HG03097 (cell line): ENCODE measurements at regions not wholly inside any gene's neighbourhood (a gene's known extent, or its start where the extent isn't known, plus 50 kb on each side); places are given as distances from the start of the nearest gene placed in this dataset.
"Not testable (repeated sequence)": the region's sequence is repeated elsewhere in the genome, so short reads cannot be mapped to it uniquely, and the experiment has no call there.

Experiments used
- ATAC-seq: cut with Tn5 transposase; IDR thresholded peaks from one replicate; pipeline ENCODE4 v1.9.1; 2021; ENCODE audit not compliant: unreplicated experiment, low FRiP score

GRCh38 chr2:140178234-140178633 lies 1398.0 kb upstream of the NXPH2 start:
- no peak for ATAC-seq

DNA sequence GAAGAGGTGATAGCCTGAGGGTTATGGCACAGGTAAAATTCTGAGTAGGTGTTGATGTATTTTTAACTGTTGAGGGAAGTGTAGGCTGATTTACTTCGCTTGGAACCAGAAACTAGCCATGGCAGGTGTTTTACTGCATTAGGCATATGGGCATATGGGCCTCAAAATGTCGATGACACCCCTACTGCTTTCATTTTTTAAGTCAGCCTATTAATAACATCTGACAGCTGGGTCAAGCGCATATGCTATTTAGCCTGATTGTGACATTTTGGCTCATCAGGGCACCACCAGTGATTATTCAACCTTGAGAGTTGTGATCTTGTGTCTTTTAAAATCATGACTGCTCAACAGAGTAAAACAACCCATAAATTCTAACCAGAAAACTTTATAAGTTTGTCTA lies 1396.9 kb upstream of the NXPH2 start:
- ATAC-seq, result no peak

GRCh38 chr2:140173790-140174189 lies 1393.6 kb upstream of the NXPH2 start:
- ATAC-seq, result no peak

DNA sequence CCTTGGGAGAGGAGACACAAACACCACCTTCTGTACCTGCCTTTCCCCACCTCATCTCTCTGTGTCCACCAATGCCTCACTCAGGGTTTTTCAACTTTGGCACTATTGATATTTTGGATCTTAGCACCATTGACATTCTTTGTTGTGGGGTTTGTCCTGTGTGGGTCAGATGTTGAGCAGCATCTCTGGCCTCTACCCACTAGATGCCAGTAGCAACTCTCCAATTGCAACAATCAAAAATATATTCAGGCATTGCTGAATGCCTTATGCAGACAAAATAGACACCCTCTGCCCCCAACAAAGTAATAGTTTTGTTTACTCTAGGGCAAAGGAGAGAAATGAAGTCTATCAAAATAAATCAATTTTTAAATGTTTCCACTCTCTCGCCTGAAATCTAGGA lies 1384.3 kb upstream of the NXPH2 start:
- no peak for ATAC-seq

- ATAC-seq, result no peak
Observed at GRCh38 chr2:140158259-140158658, 1378.1 kb upstream of the NXPH2 start.

DNA sequence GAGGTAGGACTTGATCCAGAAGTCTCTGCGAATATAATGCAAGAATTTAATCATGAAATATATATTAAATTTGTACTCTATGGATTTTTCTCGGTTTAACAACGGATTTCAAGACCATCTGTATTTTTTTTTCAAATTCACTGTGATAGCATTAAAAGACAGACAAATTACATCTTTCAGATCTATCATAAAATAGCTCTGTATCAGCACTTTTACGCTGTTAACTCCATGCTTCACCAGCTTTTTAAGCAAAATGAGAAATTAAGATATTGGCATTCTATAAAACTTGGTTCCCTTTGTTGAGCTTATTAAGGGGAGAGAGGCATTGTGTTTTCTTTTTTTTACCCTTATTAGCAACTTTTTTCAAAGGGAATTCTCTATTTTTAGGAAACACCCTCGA lies 1377.6 kb upstream of the NXPH2 start:
- no peak for ATAC-seq

DNA sequence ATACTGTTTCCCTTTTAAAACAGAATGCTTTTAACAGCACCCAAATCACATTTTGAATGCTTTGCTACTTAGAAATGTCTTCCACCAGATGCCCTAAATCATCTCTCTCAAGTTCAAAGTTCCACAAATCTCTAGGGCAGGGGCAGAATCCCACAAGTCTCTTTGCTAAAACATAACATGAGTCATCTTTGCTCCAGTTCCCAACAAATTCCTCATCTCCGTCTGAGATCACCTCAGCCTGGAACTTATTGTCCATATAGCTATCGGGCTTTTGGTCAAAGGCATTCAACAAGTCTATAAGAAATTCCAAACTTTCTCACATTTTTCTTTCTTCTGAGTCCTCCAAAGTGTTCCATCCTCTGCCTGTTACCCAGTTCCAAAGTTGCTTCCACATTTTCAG lies 1374.5 kb upstream of the NXPH2 start:
- ATAC-seq, result no peak

DNA sequence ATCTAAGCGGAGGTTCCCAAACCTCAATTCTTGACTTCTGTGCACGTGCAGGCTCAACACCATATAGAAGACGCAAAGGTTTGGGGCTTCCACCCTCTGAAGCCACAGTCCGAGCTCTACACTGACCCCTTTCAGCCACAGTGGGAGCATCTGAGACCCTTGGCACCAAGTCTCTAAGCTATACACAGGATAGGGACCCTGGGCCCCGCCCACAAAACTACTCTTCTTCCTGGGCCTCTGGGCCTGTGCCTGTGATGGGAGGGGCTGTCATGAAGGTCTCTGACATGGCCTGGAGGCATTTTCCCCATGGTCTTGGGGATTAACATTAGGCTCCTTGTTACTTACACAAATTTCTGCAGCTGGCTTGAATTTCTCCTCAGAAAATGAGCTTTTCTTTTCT lies 1374.1 kb upstream of the NXPH2 start:
- ATAC-seq, result no peak

DNA sequence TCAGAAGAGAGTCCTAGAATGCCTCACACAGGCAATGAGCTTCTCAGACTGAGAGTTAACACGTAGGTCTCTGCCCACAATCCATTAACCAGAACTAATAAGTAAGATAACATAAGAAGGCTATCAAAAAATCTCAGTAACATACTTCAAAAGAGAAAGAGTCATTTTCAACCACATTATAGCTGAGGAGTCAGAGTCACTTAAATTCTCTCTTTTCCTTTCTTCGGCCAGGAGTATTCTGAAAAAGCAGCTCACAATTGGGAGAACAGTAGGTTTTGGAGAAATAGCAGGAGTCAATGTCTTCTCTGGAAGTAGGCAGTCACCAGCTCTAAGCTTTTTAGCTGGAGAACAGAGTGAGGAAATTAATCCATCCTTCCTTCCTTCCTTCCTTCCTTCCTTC lies 1364.4 kb upstream of the NXPH2 start:
- no peak for ATAC-seq

DNA sequence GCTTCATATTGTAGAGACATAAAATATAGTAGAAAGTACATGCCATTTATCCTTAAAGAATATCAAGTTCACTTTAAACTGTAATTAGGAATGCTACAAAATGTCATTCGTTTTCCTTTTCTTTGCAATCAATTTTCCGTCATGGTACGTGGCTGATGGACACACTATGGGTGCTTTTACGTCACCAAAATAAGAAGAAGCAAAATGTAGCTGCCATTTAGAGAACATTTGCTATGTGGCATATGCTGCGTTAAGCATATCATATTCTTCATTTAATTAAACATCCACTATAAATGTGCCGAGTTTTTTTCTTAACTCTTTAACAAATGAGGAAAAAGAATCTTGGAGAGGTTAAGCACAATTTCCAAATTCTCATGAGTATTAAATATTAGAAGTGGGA lies 1358.5 kb upstream of the NXPH2 start:
- no peak for ATAC-seq

- ATAC-seq, result no peak
Observed at GRCh38 chr2:140136861-140137260, 1356.7 kb upstream of the NXPH2 start.

GRCh38 chr2:140136366-140136765 lies 1356.2 kb upstream of the NXPH2 start:
- ATAC-seq, result no peak

GRCh38 chr2:140128909-140129308 lies 1348.7 kb upstream of the NXPH2 start:
- ATAC-seq, result no peak

GRCh38 chr2:140122001-140122400 lies 1341.8 kb upstream of the NXPH2 start:
- no peak for ATAC-seq

- ATAC-seq, result no peak
Observed at GRCh38 chr2:140117386-140117785, 1337.2 kb upstream of the NXPH2 start.

GRCh38 chr2:140108706-140109475 lies 1328.7 kb upstream of the NXPH2 start:
- no peak for ATAC-seq

- ATAC-seq, result no peak
Observed at GRCh38 chr2:140091926-140092325, 1311.7 kb upstream of the NXPH2 start.

DNA sequence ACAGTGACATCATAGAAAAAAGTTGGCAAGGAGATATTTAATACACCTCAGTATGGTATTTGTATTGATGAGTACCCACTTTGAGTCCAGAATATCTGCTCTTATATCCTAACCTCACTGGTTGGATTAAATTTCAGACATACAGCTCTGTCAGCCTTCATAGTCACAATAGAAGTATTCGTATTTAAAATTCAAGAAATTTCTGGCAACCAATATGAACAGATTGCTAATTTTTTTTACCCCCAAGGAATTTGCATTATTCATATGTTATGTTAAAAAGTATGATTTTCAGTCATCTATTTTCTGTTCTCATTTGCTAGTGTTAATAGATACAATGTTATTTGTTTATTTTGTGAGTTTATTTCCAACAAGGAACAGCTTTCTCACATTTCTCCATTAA lies 1306.8 kb upstream of the NXPH2 start:
- ATAC-seq, result no peak

DNA sequence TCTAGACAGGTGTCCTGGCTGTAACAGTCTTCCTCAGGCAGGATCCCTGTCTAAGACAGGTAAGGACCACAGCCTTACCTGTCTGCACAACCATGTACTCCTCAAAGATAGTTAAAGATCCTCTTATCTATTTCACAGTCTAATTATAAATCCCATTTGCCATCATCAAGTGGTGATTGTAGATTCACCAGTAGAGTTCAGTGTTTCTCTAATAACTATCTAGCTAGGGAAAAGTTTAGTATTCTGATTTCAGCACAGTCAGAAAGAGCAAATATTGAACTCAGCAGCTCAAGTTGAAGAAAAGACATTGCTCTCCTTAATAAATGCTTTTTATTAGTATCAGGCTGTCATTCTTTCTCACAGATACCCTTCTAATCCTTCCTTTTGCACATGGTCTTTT lies 1305.5 kb upstream of the NXPH2 start:
- no peak for ATAC-seq

DNA sequence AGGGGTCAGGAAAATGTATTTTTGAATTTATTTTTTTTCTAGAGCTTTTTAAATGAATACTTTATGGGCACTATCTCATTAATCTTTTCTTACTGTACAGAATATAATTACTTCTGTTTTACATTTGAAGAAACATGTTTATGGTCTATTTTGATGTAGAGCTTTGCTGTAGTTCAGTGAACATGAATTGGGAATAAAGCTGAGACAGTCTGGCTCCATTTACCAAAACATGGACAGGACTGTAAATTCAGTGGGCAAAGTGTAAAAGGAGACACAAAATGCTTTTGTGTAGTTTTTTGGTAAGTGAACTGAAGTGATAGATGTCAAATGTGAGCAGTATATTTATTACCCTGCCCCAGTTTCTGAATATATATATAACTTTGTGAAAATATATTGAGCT lies 1298.8 kb upstream of the NXPH2 start:
- no peak for ATAC-seq

GRCh38 chr2:140076164-140076563 lies 1296.0 kb upstream of the NXPH2 start:
- no peak for ATAC-seq

DNA sequence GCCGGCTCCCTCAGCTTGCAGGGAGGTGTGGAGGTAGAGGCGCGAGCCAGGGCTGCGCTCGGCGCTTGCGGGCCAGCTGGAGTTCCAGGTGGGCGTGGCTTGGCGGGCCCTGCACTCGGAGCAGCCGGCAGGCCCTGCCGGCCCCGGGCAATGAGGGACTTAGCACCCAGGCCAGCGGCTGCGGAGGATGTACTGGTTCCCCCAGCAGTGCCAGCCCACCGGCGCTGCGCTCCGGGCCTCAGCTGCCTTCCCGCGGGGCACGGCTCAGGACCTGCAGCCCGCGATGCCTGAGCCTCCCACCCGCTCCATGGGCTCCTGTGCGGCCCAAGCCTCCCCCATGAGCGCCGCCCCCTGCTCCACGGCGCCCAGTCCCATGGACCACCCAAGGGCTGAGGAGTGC lies 1293.6 kb upstream of the NXPH2 start:
- not testable (repeated sequence) for ATAC-seq

DNA sequence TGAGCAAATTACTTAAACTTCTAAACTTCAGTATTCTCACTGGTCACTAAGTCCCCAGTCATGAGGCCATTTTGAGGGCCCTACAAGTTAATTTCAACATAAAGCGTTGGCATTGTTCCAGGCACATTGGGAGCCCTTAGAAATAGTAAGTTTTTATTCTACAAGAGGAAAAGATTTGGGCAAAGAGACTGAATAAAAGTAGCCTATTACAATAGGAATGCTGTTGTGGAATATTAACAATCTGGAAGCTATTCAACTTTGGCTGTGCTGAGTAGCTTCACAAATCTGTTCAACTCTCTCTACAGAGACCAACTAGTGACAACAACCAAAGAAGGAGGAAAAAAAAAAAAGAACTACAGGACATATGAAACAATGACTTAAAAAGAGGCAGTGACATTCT lies 1287.5 kb upstream of the NXPH2 start:
- no peak for ATAC-seq
